ENCODE measurements at regions not wholly inside any gene's neighbourhood (a gene's known extent, or its start where the extent isn't known, plus 50 kb on each side); places are given as distances from the start of the nearest gene placed in this dataset.

DNA sequence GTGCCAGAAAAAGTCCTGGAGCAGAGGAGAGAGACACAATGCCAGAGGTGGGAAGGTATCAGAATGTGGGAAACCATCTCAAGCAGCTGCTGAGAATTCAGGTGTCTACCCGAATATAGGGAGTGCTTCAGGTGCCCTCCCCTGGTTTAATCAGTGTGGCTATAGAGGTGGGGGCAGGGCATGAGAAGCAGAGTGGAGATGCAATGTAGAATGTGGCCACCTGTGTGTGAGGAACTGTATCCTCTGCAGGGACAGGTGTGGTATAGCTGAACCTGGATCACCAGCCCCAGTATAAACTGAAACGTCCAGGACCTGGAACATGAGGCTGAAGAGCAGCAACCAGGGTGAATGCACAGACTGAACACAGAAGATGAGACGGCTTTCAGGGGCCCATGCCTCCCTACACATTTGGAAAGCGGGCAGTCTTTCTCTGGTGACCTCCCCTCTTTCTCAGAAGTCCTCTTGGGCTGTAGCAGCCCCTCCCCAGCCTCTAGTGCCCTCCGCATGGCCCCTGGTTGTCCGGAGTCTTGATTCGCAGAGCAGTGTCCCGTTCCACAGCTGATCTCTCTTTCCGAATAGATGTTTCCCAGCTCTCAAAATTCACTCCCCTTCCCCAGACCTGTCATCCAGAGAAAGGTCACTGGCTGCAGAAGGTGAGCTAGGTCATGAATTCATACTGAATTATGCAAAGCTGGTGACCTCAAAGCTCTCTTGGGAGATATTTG lies 103.1 kb downstream of the ABHD5 start:
- no peaks in the 10 kb centered on the region for H3K36me3 ChIP-seq (ENCODE audit: control insufficient read depth, insufficient read depth, low read length)
- no peaks in the 10 kb centered on the region; the same call in none of the 2 replicates for H3K27me3 ChIP-seq (replicated peaks; ENCODE audit: control insufficient read depth, insufficient read depth, low read length)
- H3K4me3 ChIP-seq (replicated peaks; ENCODE audit: low read depth, low read length) = no peak overlapping the region
- TF ChIP-seq, protein P1, sequence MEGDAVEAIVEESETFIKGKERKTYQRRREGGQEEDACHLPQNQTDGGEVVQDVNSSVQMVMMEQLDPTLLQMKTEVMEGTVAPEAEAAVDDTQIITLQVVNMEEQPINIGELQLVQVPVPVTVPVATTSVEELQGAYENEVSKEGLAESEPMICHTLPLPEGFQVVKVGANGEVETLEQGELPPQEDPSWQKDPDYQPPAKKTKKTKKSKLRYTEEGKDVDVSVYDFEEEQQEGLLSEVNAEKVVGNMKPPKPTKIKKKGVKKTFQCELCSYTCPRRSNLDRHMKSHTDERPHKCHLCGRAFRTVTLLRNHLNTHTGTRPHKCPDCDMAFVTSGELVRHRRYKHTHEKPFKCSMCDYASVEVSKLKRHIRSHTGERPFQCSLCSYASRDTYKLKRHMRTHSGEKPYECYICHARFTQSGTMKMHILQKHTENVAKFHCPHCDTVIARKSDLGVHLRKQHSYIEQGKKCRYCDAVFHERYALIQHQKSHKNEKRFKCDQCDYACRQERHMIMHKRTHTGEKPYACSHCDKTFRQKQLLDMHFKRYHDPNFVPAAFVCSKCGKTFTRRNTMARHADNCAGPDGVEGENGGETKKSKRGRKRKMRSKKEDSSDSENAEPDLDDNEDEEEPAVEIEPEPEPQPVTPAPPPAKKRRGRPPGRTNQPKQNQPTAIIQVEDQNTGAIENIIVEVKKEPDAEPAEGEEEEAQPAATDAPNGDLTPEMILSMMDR (IDR thresholded peaks at IDR 0.05; ENCODE audit: insufficient read depth, low read length, poor library complexity, severe bottlenecking) = no peak
- no peak for DNase-seq (ENCODE audit: extremely low read depth, insufficient read length)

DNA sequence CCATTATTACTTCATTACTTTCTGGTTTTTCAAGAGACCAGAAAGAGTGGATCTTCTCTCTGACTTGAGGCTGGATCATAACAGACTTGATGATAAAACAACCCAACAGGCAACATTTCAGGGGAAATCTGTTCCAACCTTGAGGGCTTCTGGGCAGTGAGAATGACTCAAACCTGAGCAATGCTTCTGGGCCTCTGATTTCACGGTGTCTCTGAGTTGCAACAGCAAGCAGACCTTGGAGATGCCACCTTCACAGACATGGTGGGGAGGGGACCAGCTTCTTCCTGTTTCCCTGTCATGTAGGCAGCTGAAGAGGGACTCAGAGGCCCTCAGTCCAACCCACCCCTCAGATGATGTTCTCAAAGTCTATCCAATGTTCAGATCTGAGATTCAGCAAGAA lies 104.0 kb downstream of the ABHD5 start:
- Histone ChIP-seq H3K36me3 (ENCODE audit: control insufficient read depth, insufficient read depth, low read length) (no peaks in the 10 kb centered on the region), H3K27me3 (replicated peaks; ENCODE audit: control insufficient read depth, insufficient read depth, low read length) (no peaks in the 10 kb centered on the region; the same call in none of the 2 replicates), H3K4me3 (replicated peaks; ENCODE audit: low read depth, low read length) (no peak overlapping the region)
- DNase-seq (ENCODE audit: extremely low read depth, insufficient read length) = no peak
- TF ChIP-seq, protein P1 (IDR thresholded peaks at IDR 0.05; ENCODE audit: insufficient read depth, low read length, poor library complexity, severe bottlenecking) = no peak

DNA sequence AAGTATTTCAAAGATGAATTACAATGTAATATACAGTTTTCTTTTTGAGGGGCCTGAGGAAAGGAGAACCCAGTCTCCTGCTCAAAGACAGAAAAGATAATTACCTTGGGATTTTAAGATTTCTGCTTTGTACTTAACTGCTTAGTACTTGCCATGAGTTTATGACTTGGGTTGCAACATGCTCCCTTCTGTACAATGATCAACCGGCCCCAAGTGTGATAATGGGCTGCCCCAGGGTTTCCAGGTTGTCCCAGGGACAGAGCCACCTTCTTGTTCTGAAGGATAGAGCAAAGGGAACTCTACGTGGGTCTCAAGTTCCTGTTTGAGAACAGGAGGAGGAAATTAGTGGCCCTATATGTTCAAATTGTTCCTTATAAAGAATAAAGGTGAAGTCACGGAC lies 104.8 kb downstream of the ABHD5 start:
- no peak for DNase-seq (ENCODE audit: extremely low read depth, insufficient read length)
- Histone ChIP-seq H3K4me3 (replicated peaks; ENCODE audit: low read depth, low read length) (no peak overlapping the region), H3K36me3 (ENCODE audit: control insufficient read depth, insufficient read depth, low read length) (no peaks in the 10 kb centered on the region), H3K27me3 (replicated peaks; ENCODE audit: control insufficient read depth, insufficient read depth, low read length) (no peaks in the 10 kb centered on the region; the same call in none of the 2 replicates)
- TF ChIP-seq, protein P1 (IDR thresholded peaks at IDR 0.05; ENCODE audit: insufficient read depth, low read length, poor library complexity, severe bottlenecking) = no peak

DNA sequence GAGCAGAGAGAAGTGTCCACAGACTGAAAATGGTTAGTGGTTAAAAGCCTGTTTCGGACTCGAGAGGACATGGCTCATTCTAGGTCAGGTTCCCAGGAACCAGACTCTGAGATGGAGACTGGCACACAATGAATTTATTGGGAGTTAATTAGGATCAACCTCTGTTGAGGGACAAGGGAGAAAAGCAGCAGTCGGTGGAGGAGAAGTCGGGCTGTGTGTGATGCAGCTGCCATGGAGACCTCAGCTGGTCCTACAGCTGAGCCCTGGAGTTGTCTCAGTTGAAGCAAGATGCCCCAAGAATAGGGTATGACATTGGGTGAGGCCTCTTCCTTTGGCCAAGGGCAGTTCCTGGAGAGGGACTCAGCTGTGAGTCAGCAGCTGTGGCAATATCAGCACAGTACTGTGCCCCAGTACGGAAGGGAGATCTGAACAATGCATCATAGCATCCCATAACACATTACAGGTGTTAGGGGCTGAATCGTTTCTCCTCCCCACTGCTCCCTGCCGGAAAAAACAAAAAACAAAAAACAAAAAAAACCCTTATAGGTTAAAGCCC lies 105.4 kb downstream of the ABHD5 start:
- TF ChIP-seq, protein P1 (IDR thresholded peaks at IDR 0.05; ENCODE audit: insufficient read depth, low read length, poor library complexity, severe bottlenecking) = no peak
- H3K36me3 ChIP-seq (ENCODE audit: control insufficient read depth, insufficient read depth, low read length) = no peaks in the 10 kb centered on the region
- no peak for DNase-seq (ENCODE audit: extremely low read depth, insufficient read length)
- H3K27me3 ChIP-seq (replicated peaks; ENCODE audit: control insufficient read depth, insufficient read depth, low read length) = no peaks in the 10 kb centered on the region; the same call in none of the 2 replicates
- H3K4me3 ChIP-seq (replicated peaks; ENCODE audit: low read depth, low read length) = no peak overlapping the region

DNA sequence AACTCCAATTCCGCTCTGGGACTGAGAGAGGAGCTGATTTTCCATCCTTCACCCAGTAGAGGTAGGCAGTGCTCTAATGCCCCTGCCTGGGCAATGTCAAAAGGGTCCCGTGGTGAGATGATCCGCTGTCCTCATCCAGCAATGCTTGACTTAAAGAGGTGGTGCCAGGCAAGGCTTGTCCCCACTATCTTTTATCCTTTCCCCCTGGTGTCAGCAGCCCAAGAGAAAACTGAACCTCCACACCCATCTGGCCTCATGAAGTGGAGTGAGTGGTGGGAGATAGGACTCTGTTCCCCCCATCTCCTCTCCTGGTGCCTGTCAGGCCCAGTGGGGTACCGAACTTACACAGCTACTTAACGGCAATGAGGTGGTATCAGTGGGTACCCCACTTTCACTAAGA lies 107.1 kb downstream of the ABHD5 start:
- H3K27me3 ChIP-seq (replicated peaks; ENCODE audit: control insufficient read depth, insufficient read depth, low read length) = no peaks in the 10 kb centered on the region; the same call in 1 of the 2 replicates
- H3K4me3 ChIP-seq (replicated peaks; ENCODE audit: low read depth, low read length) = no peak overlapping the region
- no peak for DNase-seq (ENCODE audit: extremely low read depth, insufficient read length)
- H3K36me3 ChIP-seq (ENCODE audit: control insufficient read depth, insufficient read depth, low read length) = no peaks in the 10 kb centered on the region
- TF ChIP-seq, protein P1 (IDR thresholded peaks at IDR 0.05; ENCODE audit: insufficient read depth, low read length, poor library complexity, severe bottlenecking) = no peak
